GM23338 (cell line): ENCODE measurements at regions not wholly inside any gene's neighbourhood (a gene's known extent, or its start where the extent isn't known, plus 50 kb on each side); places are given as distances from the start of the nearest gene placed in this dataset.

Source experiments
- ATAC-seq: fragments of 200-7000 bp; cut with Tn5 transposase; 3 replicates; pipeline ENCODE4 v1.9.1; 2020
- DNase-seq: peaks from one replicate; pipeline ENCODE4 v3.0.0-alpha.2; 2015; ENCODE audit warnings: low spot score
- H2AFZ ChIP-seq: fragments of 200-600 bp; sonication (generic); 2 replicates; pipeline ENCODE4 v1.8.0; 2016; ENCODE audit warnings: antibody characterized with exemption, mild to moderate bottlenecking, moderate library complexity
- H3F3A ChIP-seq: fragments of 200-600 bp; sonication (generic); replicated peaks from 2 replicates; pipeline ENCODE4 v1.8.0; 2017; ENCODE audit warnings: antibody characterized with exemption, mixed run types, low read depth
- H3K27ac ChIP-seq: fragments of 200-600 bp; sonication (generic); 2 replicates; pipeline ENCODE4 v1.6.1; 2016; ENCODE audit warnings: low read depth
- H3K27me3 ChIP-seq: fragments of 200-600 bp; sonication (generic); 2 replicates; pipeline ENCODE4 v1.8.0; 2016; ENCODE audit warnings: mild to moderate bottlenecking, mixed run types, moderate library complexity; ENCODE audit not compliant: insufficient read depth
- H3K36me3 ChIP-seq: fragments of 200-600 bp; sonication (generic); 2 replicates; pipeline ENCODE4 v1.8.0; 2016; ENCODE audit warnings: mild to moderate bottlenecking; ENCODE audit not compliant: insufficient read depth
- H3K4me1 ChIP-seq: fragments of 200-600 bp; sonication (generic); 2 replicates; pipeline ENCODE4 v1.8.0; 2016; ENCODE audit warnings: mild to moderate bottlenecking, moderate library complexity; ENCODE audit not compliant: insufficient read depth
- H3K4me2 ChIP-seq: fragments of 200-600 bp; sonication (generic); 2 replicates; pipeline ENCODE4 v1.7.1; 2017; ENCODE audit warnings: mixed run types
- H3K4me3 ChIP-seq: fragments of 200-600 bp; sonication (generic); 2 replicates; pipeline ENCODE4 v1.6.1; 2016; ENCODE audit warnings: mixed run types
- H3K79me2 ChIP-seq: fragments of 200-600 bp; sonication (generic); replicated peaks from 2 replicates; pipeline ENCODE4 v1.8.0; 2017; ENCODE audit warnings: mild to moderate bottlenecking; ENCODE audit not compliant: insufficient read depth
- H3K9me2 ChIP-seq: fragments of 200-600 bp; sonication (generic); 2 replicates; pipeline ENCODE4 v1.8.0; 2017; ENCODE audit not compliant: insufficient read depth
- H4K20me1 ChIP-seq: fragments of 200-600 bp; sonication (generic); replicated peaks from 2 replicates; pipeline ENCODE4 v1.8.0; 2017; ENCODE audit warnings: mild to moderate bottlenecking; ENCODE audit not compliant: insufficient read depth
- H3K27ac Mint-ChIP-seq: 2 replicates; pipeline ENCODE4 v1.8.0; 2020; ENCODE audit warnings: inconsistent platforms, mild to moderate bottlenecking, moderate library complexity, mixed read lengths
- H3K27me3 Mint-ChIP-seq: 3 replicates; pipeline ENCODE4 v1.8.0; 2022; ENCODE audit warnings: low read depth, mild to moderate bottlenecking, moderate library complexity, mixed read lengths, inconsistent platforms; ENCODE audit not compliant: insufficient read depth, poor library complexity
- H3K36me3 Mint-ChIP-seq: 3 replicates; pipeline ENCODE4 v1.8.0; 2021; ENCODE audit warnings: low read depth, mild to moderate bottlenecking, inconsistent platforms, moderate library complexity, mixed read lengths
- H3K4me1 Mint-ChIP-seq: 3 replicates; pipeline ENCODE4 v1.8.0; 2020; ENCODE audit warnings: mild to moderate bottlenecking, inconsistent platforms, mixed read lengths
- H3K4me3 Mint-ChIP-seq: 3 replicates; pipeline ENCODE4 v1.8.0; 2021; ENCODE audit warnings: moderate library complexity, mild to moderate bottlenecking, inconsistent platforms, mixed read lengths
- H3K9me3 Mint-ChIP-seq: 3 replicates; pipeline ENCODE4 v1.8.0; 2020; ENCODE audit warnings: moderate library complexity, mild to moderate bottlenecking, inconsistent platforms, mixed read lengths
- CREB1 ChIP-seq: fragments of 250-450 bp; sonication (Bioruptor Pico); IDR thresholded peaks from 2 replicates; pipeline ENCODE4 v1.5.0; 2020; ENCODE audit warnings: low read depth, mild to moderate bottlenecking, moderate library complexity
- EZH2 ChIP-seq: fragments of 200-600 bp; sonication (generic); IDR thresholded peaks from one replicate; pipeline ENCODE4 v1.8.0; 2017; ENCODE audit warnings: antibody characterized with exemption, mild to moderate bottlenecking, low read depth; ENCODE audit not compliant: unreplicated experiment
- JUNB ChIP-seq: IDR thresholded peaks from one replicate; pipeline ENCODE4 v1.6.1; 2016; ENCODE audit warnings: antibody characterized with exemption; ENCODE audit not compliant: unreplicated experiment
- NANOG ChIP-seq: IDR thresholded peaks from 2 replicates; pipeline ENCODE4 v1.6.1; 2016; ENCODE audit warnings: antibody characterized with exemption, borderline replicate concordance
- STAT1 ChIP-seq: IDR thresholded peaks from one replicate; pipeline ENCODE4 v1.6.1; 2016; ENCODE audit warnings: antibody characterized with exemption; ENCODE audit not compliant: unreplicated experiment
- ZNF331 ChIP-seq: fragments of 250-450 bp; sonication (Bioruptor Pico); IDR thresholded peaks from 2 replicates; pipeline ENCODE4 v1.5.0; 2020; ENCODE audit warnings: low read depth, mild to moderate bottlenecking, moderate library complexity
- TF ChIP-seq, protein P1 (sequence below), 2 experiments: fragments of 200-600 bp in 1 of 2; sonication (generic) in 1 of 2; conservative IDR thresholded peaks; 2 replicates each; pipeline versions ENCODE4 v1.5.1 to v1.6.1; 2016 to 2017; ENCODE audit warnings: antibody characterized with exemption in 2 of 2, low read depth in 2 of 2, mild to moderate bottlenecking in 2 of 2, moderate library complexity in 1 of 2
- TF ChIP-seq, protein P2 (sequence below): IDR thresholded peaks from 2 replicates; pipeline ENCODE4 v1.6.1; 2016; ENCODE audit warnings: antibody characterized with exemption

DNA sequence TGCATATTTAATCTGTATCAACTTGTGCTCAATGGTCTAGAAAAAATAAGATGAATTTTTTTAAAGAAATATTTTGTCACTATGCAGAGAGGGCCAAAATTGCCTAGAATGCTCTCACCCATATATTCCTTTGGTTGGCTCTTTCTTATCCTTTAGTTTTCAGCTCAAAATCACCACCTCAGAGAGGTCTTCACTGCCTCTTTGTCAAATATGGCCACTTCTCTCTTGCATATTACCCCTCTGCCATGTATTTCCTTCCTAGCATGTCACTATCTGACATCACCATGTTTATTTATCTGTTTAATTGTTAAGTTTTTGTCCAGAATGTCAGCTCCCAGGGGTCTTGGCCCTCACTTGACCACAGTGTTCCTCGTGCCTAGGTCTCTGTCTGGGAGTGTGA lies 535.2 kb upstream of the CDH2 start (continued):
- no peak for TF ChIP-seq JUNB
- TF ChIP-seq NANOG: no peak
- TF ChIP-seq, protein P1, sequence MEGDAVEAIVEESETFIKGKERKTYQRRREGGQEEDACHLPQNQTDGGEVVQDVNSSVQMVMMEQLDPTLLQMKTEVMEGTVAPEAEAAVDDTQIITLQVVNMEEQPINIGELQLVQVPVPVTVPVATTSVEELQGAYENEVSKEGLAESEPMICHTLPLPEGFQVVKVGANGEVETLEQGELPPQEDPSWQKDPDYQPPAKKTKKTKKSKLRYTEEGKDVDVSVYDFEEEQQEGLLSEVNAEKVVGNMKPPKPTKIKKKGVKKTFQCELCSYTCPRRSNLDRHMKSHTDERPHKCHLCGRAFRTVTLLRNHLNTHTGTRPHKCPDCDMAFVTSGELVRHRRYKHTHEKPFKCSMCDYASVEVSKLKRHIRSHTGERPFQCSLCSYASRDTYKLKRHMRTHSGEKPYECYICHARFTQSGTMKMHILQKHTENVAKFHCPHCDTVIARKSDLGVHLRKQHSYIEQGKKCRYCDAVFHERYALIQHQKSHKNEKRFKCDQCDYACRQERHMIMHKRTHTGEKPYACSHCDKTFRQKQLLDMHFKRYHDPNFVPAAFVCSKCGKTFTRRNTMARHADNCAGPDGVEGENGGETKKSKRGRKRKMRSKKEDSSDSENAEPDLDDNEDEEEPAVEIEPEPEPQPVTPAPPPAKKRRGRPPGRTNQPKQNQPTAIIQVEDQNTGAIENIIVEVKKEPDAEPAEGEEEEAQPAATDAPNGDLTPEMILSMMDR (conservative IDR thresholded peaks at IDR 0.05; ENCODE audit: low read depth in 2 of 2): no peak
- TF ChIP-seq STAT1: no peak

DNA sequence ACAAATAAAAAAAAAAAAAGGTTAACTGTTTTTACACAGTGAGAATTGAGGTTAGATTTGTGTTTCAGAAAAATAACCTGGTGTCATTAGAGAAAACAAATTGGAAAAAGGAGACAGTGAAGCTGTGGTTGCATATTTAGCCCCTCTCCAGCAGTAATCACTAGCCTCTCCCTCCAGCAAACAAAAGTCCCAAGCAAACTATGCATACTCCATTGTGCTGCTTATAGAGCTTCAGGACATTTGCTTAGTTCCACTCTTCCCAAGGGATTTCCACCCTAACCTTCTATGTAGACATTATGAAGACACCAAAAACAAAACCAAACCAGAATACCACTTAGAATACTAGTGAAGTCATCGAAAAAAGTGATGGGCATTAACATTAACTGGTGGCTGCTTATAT lies 534.2 kb upstream of the CDH2 start:
- DNase-seq: no peak
- Mint-ChIP-seq H3K4me1 (peaks cover 45% of the 10 kb centered on the region), H3K36me3 (no peaks in the 10 kb centered on the region), H3K4me3 (no peak overlapping the region), H3K9me3 (no peaks in the 10 kb centered on the region), H3K27ac (no peak overlapping the region), H3K27me3 (peaks cover 1% of the 10 kb centered on the region)
- Histone ChIP-seq H3K4me1 (peaks cover 48% of the 10 kb centered on the region), H4K20me1 (no peaks in the 10 kb centered on the region), H3K9me2 (no peaks in the 10 kb centered on the region), H3K4me3 (no peak overlapping the region), H3K27me3 (no peaks in the 10 kb centered on the region), H3K4me2 (peak overlapping the region; percentile 13), H3K36me3 (no peaks in the 10 kb centered on the region), H2AFZ (no peak overlapping the region), H3F3A (no peaks in the 10 kb centered on the region), H3K27ac (no peak overlapping the region), H3K79me2 (no peaks in the 10 kb centered on the region)
- ATAC-seq: peak; percentile 41; the same call in 1 of the 3 replicates
- no peak for TF ChIP-seq EZH2

DNA sequence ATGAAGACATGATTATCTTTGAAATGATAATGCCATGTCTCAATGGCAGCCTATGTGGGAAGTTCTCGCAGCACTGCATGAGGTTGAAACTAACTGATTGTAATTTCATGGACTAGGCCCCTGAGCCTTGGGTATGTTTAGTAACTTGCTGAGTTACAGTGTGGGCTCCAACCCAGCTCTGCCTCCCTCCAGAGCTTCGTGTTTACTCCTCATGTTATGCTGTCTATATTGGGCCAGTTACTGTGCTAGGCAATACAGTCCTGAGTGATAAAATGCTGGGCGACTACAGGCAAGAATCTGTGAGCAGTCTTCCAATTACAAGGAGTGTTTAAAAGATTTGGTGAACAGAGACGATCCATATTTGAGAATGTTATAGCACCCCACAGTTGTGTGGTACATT lies 530.1 kb upstream of the CDH2 start:
- H4K20me1 ChIP-seq: no peaks in the 10 kb centered on the region
- Mint-ChIP-seq H3K4me3 (no peak overlapping the region), H3K27ac (peak overlapping the region; percentile 80; the same call in 1 of the 2 replicates), H3K27me3 (no peaks in the 10 kb centered on the region), H3K4me1 (peaks cover 37% of the 10 kb centered on the region), H3K9me3 (no peaks in the 10 kb centered on the region), H3K36me3 (no peaks in the 10 kb centered on the region)
- no peak overlapping the region for H3K4me2 ChIP-seq
- 0 out of 2 replicates have a peak overlapping the region, but pooled peaks have one; percentile 33 for H2AFZ ChIP-seq
- DNase-seq (no peak), ATAC-seq (peak; percentile 38; the same call in 2 of the 3 replicates)
- no peak for TF ChIP-seq STAT1
- no peak for TF ChIP-seq ZNF331 (CRISPR knock-in tag)
- TF ChIP-seq EZH2: no peak
- TF ChIP-seq JUNB: no peak
- no peak for TF ChIP-seq CREB1 (CRISPR knock-in tag)
- TF ChIP-seq, protein P2, sequence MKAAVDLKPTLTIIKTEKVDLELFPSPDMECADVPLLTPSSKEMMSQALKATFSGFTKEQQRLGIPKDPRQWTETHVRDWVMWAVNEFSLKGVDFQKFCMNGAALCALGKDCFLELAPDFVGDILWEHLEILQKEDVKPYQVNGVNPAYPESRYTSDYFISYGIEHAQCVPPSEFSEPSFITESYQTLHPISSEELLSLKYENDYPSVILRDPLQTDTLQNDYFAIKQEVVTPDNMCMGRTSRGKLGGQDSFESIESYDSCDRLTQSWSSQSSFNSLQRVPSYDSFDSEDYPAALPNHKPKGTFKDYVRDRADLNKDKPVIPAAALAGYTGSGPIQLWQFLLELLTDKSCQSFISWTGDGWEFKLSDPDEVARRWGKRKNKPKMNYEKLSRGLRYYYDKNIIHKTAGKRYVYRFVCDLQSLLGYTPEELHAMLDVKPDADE: no peak
- no peaks in the 10 kb centered on the region for H3K79me2 ChIP-seq
- H3K9me2 ChIP-seq: no peaks in the 10 kb centered on the region
- H3K4me3 ChIP-seq: no peak overlapping the region
- no peaks in the 10 kb centered on the region for H3K36me3 ChIP-seq
- no peaks in the 10 kb centered on the region for H3K27me3 ChIP-seq
- H3F3A ChIP-seq: no peaks in the 10 kb centered on the region
- H3K4me1 ChIP-seq: peaks cover 45% of the 10 kb centered on the region
- no peak overlapping the region for H3K27ac ChIP-seq
